ENCODE measurements at regions not wholly inside any gene's neighbourhood (a gene's known extent, or its start where the extent isn't known, plus 50 kb on each side); places are given as distances from the start of the nearest gene placed in this dataset.

DNA sequence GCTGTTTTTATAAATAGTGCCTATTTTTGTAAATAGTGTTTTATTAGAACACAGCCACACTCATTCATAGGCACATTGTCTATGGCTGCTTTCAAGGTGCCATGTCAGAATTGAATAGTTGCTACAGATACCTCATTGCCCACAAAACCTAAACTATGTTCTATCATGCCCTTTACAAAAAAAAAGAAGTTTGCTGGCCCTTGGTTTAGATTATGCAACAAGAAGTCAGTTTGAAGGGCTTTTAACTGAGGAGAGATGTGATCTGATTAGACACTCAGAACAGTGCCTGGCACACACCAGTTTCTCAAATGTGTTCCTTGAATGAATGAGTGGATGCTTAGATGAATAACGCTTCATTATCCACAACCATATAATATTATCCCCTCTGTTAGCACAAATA lies 366.1 kb downstream of the MAFB start (continued):
- TF ChIP-seq TCF7 (CRISPR knock-in tag; IDR thresholded peaks at IDR 0.05; ENCODE audit: low read depth) (no peak), ZNF138 (CRISPR knock-in tag; conservative IDR thresholded peaks at IDR 0.05) (no peak), CTCF (IDR thresholded peaks at IDR 0.05) (no peak), NFATC4 (CRISPR knock-in tag; IDR thresholded peaks at IDR 0.05) (no peak), JAZF1 (CRISPR knock-in tag; IDR thresholded peaks at IDR 0.05) (no peak)

DNA sequence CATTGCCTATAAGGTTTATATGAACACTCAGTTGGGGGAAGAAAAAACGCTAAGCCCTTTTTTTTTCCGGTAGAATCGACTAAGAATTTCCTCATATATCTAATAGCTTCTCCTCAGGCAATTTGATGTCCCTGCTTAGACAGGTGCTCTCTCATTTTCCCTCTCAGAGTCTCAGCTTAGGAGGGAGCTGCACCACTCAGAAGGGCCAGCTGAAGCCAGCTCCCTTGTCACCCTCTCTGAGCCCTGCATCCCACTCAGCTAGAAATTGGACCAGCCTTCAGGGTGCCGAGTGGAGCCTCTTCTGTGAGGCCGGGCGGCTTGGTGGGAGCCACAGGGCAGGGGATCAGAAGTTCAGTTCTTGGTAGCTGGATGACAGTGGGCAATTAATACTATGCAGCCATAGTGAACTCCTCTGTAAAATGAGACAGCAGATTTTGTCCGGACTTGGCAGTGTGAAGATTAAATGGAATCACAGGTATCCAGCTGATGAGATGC lies 368.5 kb downstream of the MAFB start:
- Mint-ChIP-seq H3K4me1 (peaks cover 33% of the 10 kb centered on the region), H3K27ac (no peak overlapping the region), H3K36me3 (no peaks in the 10 kb centered on the region), H3K9me3 (peaks cover 7% of the 10 kb centered on the region; the same call in 1 of the 2 replicates), H3K4me3 (no peak overlapping the region), H3K27me3 (ENCODE audit: low read depth) (peaks cover 2% of the 10 kb centered on the region)
- TF ChIP-seq SOX15 (CRISPR knock-in tag; IDR thresholded peaks at IDR 0.05) (no peak), SMAD4 (CRISPR knock-in tag; IDR thresholded peaks at IDR 0.05) (no peak), ELF4 (CRISPR knock-in tag; IDR thresholded peaks at IDR 0.05; ENCODE audit: low read depth) (no peak), NR3C1 (CRISPR knock-in tag; conservative IDR thresholded peaks at IDR 0.05; ENCODE audit: low read depth) (no peak), NFYB (CRISPR knock-in tag; conservative IDR thresholded peaks at IDR 0.05; ENCODE audit: low read depth) (no peak), MYBL2 (CRISPR knock-in tag; IDR thresholded peaks at IDR 0.05) (no peak), JAZF1 (CRISPR knock-in tag; IDR thresholded peaks at IDR 0.05) (no peak)
- TF ChIP-seq, protein P1, sequence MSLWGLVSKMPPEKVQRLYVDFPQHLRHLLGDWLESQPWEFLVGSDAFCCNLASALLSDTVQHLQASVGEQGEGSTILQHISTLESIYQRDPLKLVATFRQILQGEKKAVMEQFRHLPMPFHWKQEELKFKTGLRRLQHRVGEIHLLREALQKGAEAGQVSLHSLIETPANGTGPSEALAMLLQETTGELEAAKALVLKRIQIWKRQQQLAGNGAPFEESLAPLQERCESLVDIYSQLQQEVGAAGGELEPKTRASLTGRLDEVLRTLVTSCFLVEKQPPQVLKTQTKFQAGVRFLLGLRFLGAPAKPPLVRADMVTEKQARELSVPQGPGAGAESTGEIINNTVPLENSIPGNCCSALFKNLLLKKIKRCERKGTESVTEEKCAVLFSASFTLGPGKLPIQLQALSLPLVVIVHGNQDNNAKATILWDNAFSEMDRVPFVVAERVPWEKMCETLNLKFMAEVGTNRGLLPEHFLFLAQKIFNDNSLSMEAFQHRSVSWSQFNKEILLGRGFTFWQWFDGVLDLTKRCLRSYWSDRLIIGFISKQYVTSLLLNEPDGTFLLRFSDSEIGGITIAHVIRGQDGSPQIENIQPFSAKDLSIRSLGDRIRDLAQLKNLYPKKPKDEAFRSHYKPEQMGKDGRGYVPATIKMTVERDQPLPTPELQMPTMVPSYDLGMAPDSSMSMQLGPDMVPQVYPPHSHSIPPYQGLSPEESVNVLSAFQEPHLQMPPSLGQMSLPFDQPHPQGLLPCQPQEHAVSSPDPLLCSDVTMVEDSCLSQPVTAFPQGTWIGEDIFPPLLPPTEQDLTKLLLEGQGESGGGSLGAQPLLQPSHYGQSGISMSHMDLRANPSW (CRISPR knock-in tag; conservative IDR thresholded peaks at IDR 0.05; ENCODE audit: low read depth), result no peak
- TF ChIP-seq, protein P2, sequence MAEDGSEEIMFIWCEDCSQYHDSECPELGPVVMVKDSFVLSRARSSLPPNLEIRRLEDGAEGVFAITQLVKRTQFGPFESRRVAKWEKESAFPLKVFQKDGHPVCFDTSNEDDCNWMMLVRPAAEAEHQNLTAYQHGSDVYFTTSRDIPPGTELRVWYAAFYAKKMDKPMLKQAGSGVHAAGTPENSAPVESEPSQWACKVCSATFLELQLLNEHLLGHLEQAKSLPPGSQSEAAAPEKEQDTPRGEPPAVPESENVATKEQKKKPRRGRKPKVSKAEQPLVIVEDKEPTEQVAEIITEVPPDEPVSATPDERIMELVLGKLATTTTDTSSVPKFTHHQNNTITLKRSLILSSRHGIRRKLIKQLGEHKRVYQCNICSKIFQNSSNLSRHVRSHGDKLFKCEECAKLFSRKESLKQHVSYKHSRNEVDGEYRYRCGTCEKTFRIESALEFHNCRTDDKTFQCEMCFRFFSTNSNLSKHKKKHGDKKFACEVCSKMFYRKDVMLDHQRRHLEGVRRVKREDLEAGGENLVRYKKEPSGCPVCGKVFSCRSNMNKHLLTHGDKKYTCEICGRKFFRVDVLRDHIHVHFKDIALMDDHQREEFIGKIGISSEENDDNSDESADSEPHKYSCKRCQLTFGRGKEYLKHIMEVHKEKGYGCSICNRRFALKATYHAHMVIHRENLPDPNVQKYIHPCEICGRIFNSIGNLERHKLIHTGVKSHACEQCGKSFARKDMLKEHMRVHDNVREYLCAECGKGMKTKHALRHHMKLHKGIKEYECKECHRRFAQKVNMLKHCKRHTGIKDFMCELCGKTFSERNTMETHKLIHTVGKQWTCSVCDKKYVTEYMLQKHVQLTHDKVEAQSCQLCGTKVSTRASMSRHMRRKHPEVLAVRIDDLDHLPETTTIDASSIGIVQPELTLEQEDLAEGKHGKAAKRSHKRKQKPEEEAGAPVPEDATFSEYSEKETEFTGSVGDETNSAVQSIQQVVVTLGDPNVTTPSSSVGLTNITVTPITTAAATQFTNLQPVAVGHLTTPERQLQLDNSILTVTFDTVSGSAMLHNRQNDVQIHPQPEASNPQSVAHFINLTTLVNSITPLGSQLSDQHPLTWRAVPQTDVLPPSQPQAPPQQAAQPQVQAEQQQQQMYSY (CRISPR knock-in tag; IDR thresholded peaks at IDR 0.05), result no peak
- TF ChIP-seq, protein P3, sequence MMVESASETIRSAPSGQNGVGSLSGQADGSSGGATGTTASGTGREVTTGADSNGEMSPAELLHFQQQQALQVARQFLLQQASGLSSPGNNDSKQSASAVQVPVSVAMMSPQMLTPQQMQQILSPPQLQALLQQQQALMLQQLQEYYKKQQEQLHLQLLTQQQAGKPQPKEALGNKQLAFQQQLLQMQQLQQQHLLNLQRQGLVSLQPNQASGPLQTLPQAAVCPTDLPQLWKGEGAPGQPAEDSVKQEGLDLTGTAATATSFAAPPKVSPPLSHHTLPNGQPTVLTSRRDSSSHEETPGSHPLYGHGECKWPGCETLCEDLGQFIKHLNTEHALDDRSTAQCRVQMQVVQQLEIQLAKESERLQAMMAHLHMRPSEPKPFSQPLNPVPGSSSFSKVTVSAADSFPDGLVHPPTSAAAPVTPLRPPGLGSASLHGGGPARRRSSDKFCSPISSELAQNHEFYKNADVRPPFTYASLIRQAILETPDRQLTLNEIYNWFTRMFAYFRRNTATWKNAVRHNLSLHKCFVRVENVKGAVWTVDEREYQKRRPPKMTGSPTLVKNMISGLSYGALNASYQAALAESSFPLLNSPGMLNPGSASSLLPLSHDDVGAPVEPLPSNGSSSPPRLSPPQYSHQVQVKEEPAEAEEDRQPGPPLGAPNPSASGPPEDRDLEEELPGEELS (CRISPR knock-in tag; IDR thresholded peaks at IDR 0.05), result no peak
- ChIA-PET POLR2A (no interaction called here), CTCF (interaction anchor here (0.8 kb wide), 1 partner anchor 41 kb away, joined by 3 read pairs; no protein-coding TSS in a partner anchor)
- DNase-seq (ENCODE audit: low spot score) (no peak), ATAC-seq (no peak)

Measured in WTC11 (cell line).